NCI-H1436 treated with DMSO at 0.1 percent for 48 hours (cell line): ENCODE measurements at regions not wholly inside any gene's neighbourhood (a gene's known extent, or its start where the extent isn't known, plus 50 kb on each side); places are given as distances from the start of the nearest gene placed in this dataset.

Experiments
- DNase-seq: peaks from one replicate; lab custom pipeline; 2025; lab: John Stamatoyannopoulos, UW

- DNase-seq, result no peak
These were observed 1683.2 kb downstream of the MAT2B start for GRCh38 chr5:165188556-165189175.

GRCh38 chr5:165196961-165197360 is 1691.5 kb downstream of the MAT2B start:
- DNase-seq, result no peak

GRCh38 chr5:165201369-165201768 is 1696.0 kb downstream of the MAT2B start:
- no peak for DNase-seq

GRCh38 chr5:165201771-165202518 is 1696.5 kb downstream of the MAT2B start:
- no peak for DNase-seq

- no peak for DNase-seq
These were observed 1697.1 kb downstream of the MAT2B start for GRCh38 chr5:165202519-165202910.

- no peak for DNase-seq
These were observed 1703.8 kb downstream of the MAT2B start for GRCh38 chr5:165209101-165209727.

- no peak for DNase-seq
These were observed 1719.1 kb downstream of the MAT2B start for GRCh38 chr5:165224366-165225045.

GRCh38 chr5:165227515-165227914 is 1722.1 kb downstream of the MAT2B start:
- DNase-seq, result no peak

GRCh38 chr5:165228184-165228583 is 1722.8 kb downstream of the MAT2B start:
- no peak for DNase-seq

- DNase-seq, result no peak
These were observed 1726.5 kb downstream of the MAT2B start for GRCh38 chr5:165231821-165232508.

GRCh38 chr5:165232509-165233028 is 1727.2 kb downstream of the MAT2B start:
- no peak for DNase-seq

GRCh38 chr5:165241811-165242210 is 1736.4 kb downstream of the MAT2B start:
- DNase-seq, result no peak

- DNase-seq, result no peak
These were observed 1737.2 kb downstream of the MAT2B start for GRCh38 chr5:165242646-165243045.

GRCh38 chr5:165244407-165244806 is 1739.0 kb downstream of the MAT2B start:
- DNase-seq, result no peak

GRCh38 chr5:165258197-165258771 is 1752.9 kb downstream of the MAT2B start:
- DNase-seq, result no peak

GRCh38 chr5:165260426-165260825 is 1755.0 kb downstream of the MAT2B start:
- no peak for DNase-seq

- DNase-seq, result no peak
These were observed 1758.1 kb downstream of the MAT2B start for GRCh38 chr5:165263536-165263935.

- no peak for DNase-seq
These were observed 1761.5 kb downstream of the MAT2B start for GRCh38 chr5:165266939-165267338.

- DNase-seq, result no peak
These were observed 1767.0 kb downstream of the MAT2B start for GRCh38 chr5:165272436-165272835.

- no peak for DNase-seq
These were observed 1772.2 kb downstream of the MAT2B start for GRCh38 chr5:165277661-165278060.

GRCh38 chr5:165282491-165282890 is 1777.1 kb downstream of the MAT2B start:
- DNase-seq, result no peak
